DND-41 (cell line): ENCODE measurements at regions not wholly inside any gene's neighbourhood (a gene's known extent, or its start where the extent isn't known, plus 50 kb on each side); places are given as distances from the start of the nearest gene placed in this dataset.

Source experiments
- ATAC-seq: fragments of 200-7000 bp; cut with Tn5 transposase; 3 replicates; pipeline ENCODE4 v1.9.1; 2021; ENCODE audit warnings: low read depth; ENCODE audit not compliant: insufficient read depth
- DNase-seq: peaks from one replicate; pipeline ENCODE4 v3.0.0-alpha.2; 2020
- H2AFZ ChIP-seq: 2 replicates; pipeline ENCODE4 v1.6.0; 2012; ENCODE audit warnings: low read depth, low read length
- H3K27ac ChIP-seq: 2 replicates; pipeline ENCODE4 v1.5.1; 2012; ENCODE audit warnings: low read length, inconsistent platforms
- H3K27me3 ChIP-seq: fragments of 200-600 bp; sonication (generic); 2 replicates; pipeline ENCODE4 v1.6.0; 2012; ENCODE audit warnings: low read length, mild to moderate bottlenecking, inconsistent platforms; ENCODE audit not compliant: insufficient read depth, poor library complexity
- H3K36me3 ChIP-seq: 2 replicates; pipeline ENCODE4 v1.5.1; 2012; ENCODE audit warnings: low read length, inconsistent platforms; ENCODE audit not compliant: insufficient read depth
- H3K4me1 ChIP-seq: 2 replicates; pipeline ENCODE4 v1.5.1; 2012; ENCODE audit warnings: mild to moderate bottlenecking, low read length; ENCODE audit not compliant: insufficient read depth
- H3K4me2 ChIP-seq: 2 replicates; pipeline ENCODE4 v1.6.0; 2012; ENCODE audit warnings: mild to moderate bottlenecking, moderate library complexity, low read length, inconsistent platforms; ENCODE audit not compliant: insufficient read depth
- H3K4me3 ChIP-seq, 2 experiments: fragments of 200-600 bp in 1 of 2; shearing (Covaris generic) in 1 of 2; 2 replicates each; pipeline ENCODE4 v1.5.1; 2012 to 2016; ENCODE audit warnings: inconsistent platforms in 2 of 2, low read length in 2 of 2, mild to moderate bottlenecking in 2 of 2, low read depth in 1 of 2, moderate library complexity in 1 of 2
- H3K79me2 ChIP-seq: 2 replicates; pipeline ENCODE4 v1.6.0; 2012; ENCODE audit warnings: low read length, inconsistent platforms; ENCODE audit not compliant: insufficient read depth
- H3K9ac ChIP-seq: 2 replicates; pipeline ENCODE4 v1.6.0; 2012; ENCODE audit warnings: low read depth, mild to moderate bottlenecking, inconsistent platforms, low read length, moderate library complexity
- H3K9me3 ChIP-seq: 2 replicates; pipeline ENCODE4 v1.5.1; 2012; ENCODE audit warnings: low read length, moderate library complexity, mild to moderate bottlenecking, inconsistent platforms; ENCODE audit not compliant: insufficient read depth, severe bottlenecking
- H4K20me1 ChIP-seq: 2 replicates; pipeline ENCODE4 v1.6.0; 2012; ENCODE audit warnings: low read length; ENCODE audit not compliant: insufficient read depth
- EZH2 ChIP-seq: IDR thresholded peaks from 3 replicates; pipeline ENCODE4 v1.6.1; 2012; ENCODE audit warnings: borderline replicate concordance, low read depth, mild to moderate bottlenecking, moderate library complexity, low read length, inconsistent platforms; ENCODE audit not compliant: severe bottlenecking
- TF ChIP-seq, protein P1 (sequence below): IDR thresholded peaks from 2 replicates; pipeline ENCODE4 v1.5.1; 2012; ENCODE audit warnings: borderline replicate concordance, low read length, moderate library complexity, mild to moderate bottlenecking; ENCODE audit not compliant: poor library complexity, severe bottlenecking; ENCODE audit errors: extremely low read depth

DNA sequence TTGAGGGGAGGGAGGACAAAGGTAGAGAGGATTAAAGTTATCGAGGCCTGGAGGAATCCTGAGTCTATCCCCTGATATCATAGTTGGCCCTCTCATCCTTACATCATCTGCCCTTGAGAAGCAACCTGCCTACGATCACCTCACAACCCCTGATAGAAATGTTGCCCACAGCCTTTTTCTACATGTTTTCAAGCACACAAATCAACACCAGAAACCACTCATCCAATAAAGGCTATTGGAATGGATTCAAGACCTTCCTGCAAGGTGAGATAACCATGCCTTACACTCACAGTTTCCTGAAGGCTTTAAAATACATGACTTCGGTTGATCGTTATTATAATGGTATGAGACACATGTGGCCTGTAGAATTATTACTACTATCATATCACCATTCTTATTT lies 175.7 kb upstream of the EGLN3 start:
- H3K36me3 ChIP-seq = no peaks in the 10 kb centered on the region
- no peaks in the 10 kb centered on the region for H4K20me1 ChIP-seq
- no peak for ATAC-seq
- no peaks in the 10 kb centered on the region for H3K27me3 ChIP-seq
- H3K4me3 ChIP-seq = no peak overlapping the region
- H3K4me1 ChIP-seq = no peaks in the 10 kb centered on the region
- no peak for TF ChIP-seq EZH2
- TF ChIP-seq, protein P1, sequence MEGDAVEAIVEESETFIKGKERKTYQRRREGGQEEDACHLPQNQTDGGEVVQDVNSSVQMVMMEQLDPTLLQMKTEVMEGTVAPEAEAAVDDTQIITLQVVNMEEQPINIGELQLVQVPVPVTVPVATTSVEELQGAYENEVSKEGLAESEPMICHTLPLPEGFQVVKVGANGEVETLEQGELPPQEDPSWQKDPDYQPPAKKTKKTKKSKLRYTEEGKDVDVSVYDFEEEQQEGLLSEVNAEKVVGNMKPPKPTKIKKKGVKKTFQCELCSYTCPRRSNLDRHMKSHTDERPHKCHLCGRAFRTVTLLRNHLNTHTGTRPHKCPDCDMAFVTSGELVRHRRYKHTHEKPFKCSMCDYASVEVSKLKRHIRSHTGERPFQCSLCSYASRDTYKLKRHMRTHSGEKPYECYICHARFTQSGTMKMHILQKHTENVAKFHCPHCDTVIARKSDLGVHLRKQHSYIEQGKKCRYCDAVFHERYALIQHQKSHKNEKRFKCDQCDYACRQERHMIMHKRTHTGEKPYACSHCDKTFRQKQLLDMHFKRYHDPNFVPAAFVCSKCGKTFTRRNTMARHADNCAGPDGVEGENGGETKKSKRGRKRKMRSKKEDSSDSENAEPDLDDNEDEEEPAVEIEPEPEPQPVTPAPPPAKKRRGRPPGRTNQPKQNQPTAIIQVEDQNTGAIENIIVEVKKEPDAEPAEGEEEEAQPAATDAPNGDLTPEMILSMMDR = no peak
- DNase-seq = no peak
- no peaks in the 10 kb centered on the region for H3K9me3 ChIP-seq
- H3K4me2 ChIP-seq = no peak overlapping the region
- H3K27ac ChIP-seq = no peak overlapping the region
- no peak overlapping the region for H2AFZ ChIP-seq
- no peaks in the 10 kb centered on the region for H3K79me2 ChIP-seq
- H3K9ac ChIP-seq = no peak overlapping the region

DNA sequence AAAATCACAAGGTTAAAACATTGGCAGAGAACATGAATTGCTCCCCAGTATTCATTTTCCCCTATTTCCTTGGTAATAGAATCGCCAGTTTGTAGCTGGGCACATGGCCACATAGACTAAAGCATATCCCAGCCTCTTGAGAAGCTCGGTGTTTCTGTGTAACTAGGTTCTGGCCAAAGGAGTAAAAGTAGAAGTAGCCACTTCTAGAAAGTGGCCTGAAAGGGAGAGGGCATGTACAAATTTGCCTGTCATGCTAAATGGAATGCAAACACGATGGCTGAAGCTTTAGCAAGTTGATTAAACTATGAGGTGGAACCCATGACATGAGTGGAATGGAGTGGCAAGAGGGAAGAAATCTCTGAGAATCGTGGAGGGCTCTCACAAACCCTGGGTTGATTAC lies 173.7 kb upstream of the EGLN3 start:
- DNase-seq = no peak
- H3K4me2 ChIP-seq = no peak overlapping the region
- no peaks in the 10 kb centered on the region for H3K9me3 ChIP-seq
- H3K4me1 ChIP-seq = no peaks in the 10 kb centered on the region
- no peak overlapping the region for H3K4me3 ChIP-seq
- TF ChIP-seq, protein P1 = no peak
- TF ChIP-seq EZH2 = no peak
- H3K27me3 ChIP-seq = no peaks in the 10 kb centered on the region
- H3K9ac ChIP-seq = no peak overlapping the region
- no peaks in the 10 kb centered on the region for H4K20me1 ChIP-seq
- no peak overlapping the region for H3K27ac ChIP-seq
- ATAC-seq = no peak
- no peak overlapping the region for H2AFZ ChIP-seq
- no peaks in the 10 kb centered on the region for H3K79me2 ChIP-seq
- H3K36me3 ChIP-seq = no peaks in the 10 kb centered on the region

DNA sequence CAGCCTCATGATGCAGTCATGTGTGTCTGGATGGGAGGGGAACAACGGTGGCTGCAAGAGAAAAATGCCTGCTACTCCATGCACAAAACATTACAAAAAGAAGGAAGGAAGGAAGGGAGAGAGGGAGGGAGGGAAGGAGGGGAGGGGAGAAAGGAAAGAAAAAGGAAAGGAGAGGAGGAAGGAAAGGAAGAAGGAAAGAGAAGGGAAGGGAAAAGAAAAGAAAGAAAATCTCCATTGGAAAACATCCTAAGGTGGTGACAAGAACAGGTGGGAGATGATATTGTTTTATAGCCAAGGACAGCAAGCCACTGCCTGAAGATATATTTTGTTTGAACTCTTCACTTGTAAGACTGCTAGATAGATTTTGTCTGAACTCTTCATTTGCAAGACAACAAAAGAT lies 171.8 kb upstream of the EGLN3 start:
- Histone ChIP-seq H3K27me3 (no peaks in the 10 kb centered on the region), H3K4me3 (no peak overlapping the region), H3K9me3 (no peaks in the 10 kb centered on the region), H3K4me1 (no peaks in the 10 kb centered on the region), H3K27ac (no peak overlapping the region), H3K79me2 (no peaks in the 10 kb centered on the region), H3K36me3 (no peaks in the 10 kb centered on the region), H2AFZ (no peak overlapping the region), H3K9ac (no peak overlapping the region), H4K20me1 (no peaks in the 10 kb centered on the region), H3K4me2 (no peak overlapping the region)
- DNase-seq = no peak
- no peak for ATAC-seq
- no peak for TF ChIP-seq EZH2
- TF ChIP-seq, protein P1 = no peak

DNA sequence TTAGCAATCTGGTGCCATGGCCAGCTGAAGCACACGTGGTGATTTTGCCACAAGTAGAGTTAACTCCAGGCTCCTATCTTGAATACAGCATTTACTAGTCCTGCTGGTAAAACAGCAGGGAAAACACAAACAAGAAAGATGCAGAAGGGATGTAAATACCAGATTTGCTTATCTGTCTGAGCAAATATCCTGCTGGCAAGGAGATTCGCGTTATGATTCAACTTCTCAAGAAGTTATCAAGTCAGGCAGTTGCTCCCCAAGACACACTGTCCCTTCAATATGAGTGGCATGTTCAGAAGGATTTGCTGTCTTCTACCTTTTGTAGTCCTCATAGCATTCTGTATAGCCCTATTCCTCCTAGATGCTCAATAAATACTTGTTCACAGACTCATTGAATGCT lies 171.2 kb upstream of the EGLN3 start:
- Histone ChIP-seq H3K9me3 (no peaks in the 10 kb centered on the region), H3K27ac (no peak overlapping the region), H3K4me1 (no peaks in the 10 kb centered on the region), H3K36me3 (no peaks in the 10 kb centered on the region), H3K79me2 (no peaks in the 10 kb centered on the region), H3K9ac (no peak overlapping the region), H3K27me3 (no peaks in the 10 kb centered on the region), H3K4me3 (no peak overlapping the region), H2AFZ (no peak overlapping the region), H4K20me1 (no peaks in the 10 kb centered on the region), H3K4me2 (no peak overlapping the region)
- DNase-seq (no peak), ATAC-seq (no peak)
- TF ChIP-seq EZH2 = no peak
- TF ChIP-seq, protein P1 = no peak
